Chondrocyte (in vitro differentiated cells): ENCODE measurements at regions not wholly inside any gene's neighbourhood (a gene's known extent, or its start where the extent isn't known, plus 50 kb on each side); places are given as distances from the start of the nearest gene placed in this dataset.

Source experiments
- DNase-seq: peaks from one replicate; pipeline ENCODE4 v3.0.0; 2021; ENCODE audit warnings: mixed read lengths, low spot score
- H3K27ac Mint-ChIP-seq: one replicate; pipeline ENCODE4 v1.8.0; 2021; ENCODE audit warnings: mild to moderate bottlenecking, moderate library complexity, mixed read lengths; ENCODE audit not compliant: unreplicated experiment
- H3K27me3 Mint-ChIP-seq: 2 replicates; pipeline ENCODE4 v1.8.0; 2021; ENCODE audit warnings: low read depth, mixed read lengths
- H3K36me3 Mint-ChIP-seq: 2 replicates; pipeline ENCODE4 v1.8.0; 2021; ENCODE audit warnings: low read depth, mixed read lengths
- H3K4me1 Mint-ChIP-seq: 2 replicates; pipeline ENCODE4 v1.8.0; 2021; ENCODE audit warnings: low read depth, mild to moderate bottlenecking, mixed read lengths
- H3K4me3 Mint-ChIP-seq: one replicate; pipeline ENCODE4 v1.8.0; 2021; ENCODE audit warnings: mild to moderate bottlenecking, moderate library complexity, mixed read lengths; ENCODE audit not compliant: unreplicated experiment
- H3K9me3 Mint-ChIP-seq: 2 replicates; pipeline ENCODE4 v1.8.0; 2021; ENCODE audit warnings: low read depth, mixed read lengths
- CTCF ChIP-seq: fragments of 200-600 bp; sonication (generic); IDR thresholded peaks from 2 replicates; pipeline ENCODE4 v1.5.0; 2021; ENCODE audit warnings: antibody characterized with exemption, mild to moderate bottlenecking, moderate library complexity

GRCh38 chr5:103617913-103618312 is 55.3 kb upstream of the NUDT12 start:
- no peak for DNase-seq
- peaks cover 5% of the 10 kb centered on the region for H3K4me1 Mint-ChIP-seq
- H3K4me3 Mint-ChIP-seq = no peak overlapping the region
- H3K27me3 Mint-ChIP-seq = no peaks in the 10 kb centered on the region
- H3K9me3 Mint-ChIP-seq = no peaks in the 10 kb centered on the region
- no peak for TF ChIP-seq CTCF
- no peak overlapping the region for H3K27ac Mint-ChIP-seq
- H3K36me3 Mint-ChIP-seq = no peaks in the 10 kb centered on the region

GRCh38 chr5:103617090-103617489 is 54.5 kb upstream of the NUDT12 start:
- peaks cover 5% of the 10 kb centered on the region for H3K4me1 Mint-ChIP-seq
- H3K27ac Mint-ChIP-seq = no peak overlapping the region
- DNase-seq = no peak
- H3K9me3 Mint-ChIP-seq = no peaks in the 10 kb centered on the region
- TF ChIP-seq CTCF = no peak
- H3K36me3 Mint-ChIP-seq = no peaks in the 10 kb centered on the region
- H3K27me3 Mint-ChIP-seq = no peaks in the 10 kb centered on the region
- no peak overlapping the region for H3K4me3 Mint-ChIP-seq

GRCh38 chr5:103612545-103612944 is 50.0 kb upstream of the NUDT12 start:
- peaks cover 8% of the 10 kb centered on the region for H3K4me1 Mint-ChIP-seq
- H3K36me3 Mint-ChIP-seq = no peaks in the 10 kb centered on the region
- TF ChIP-seq CTCF = no peak
- no peaks in the 10 kb centered on the region for H3K27me3 Mint-ChIP-seq
- H3K4me3 Mint-ChIP-seq = no peak overlapping the region
- no peak overlapping the region for H3K27ac Mint-ChIP-seq
- H3K9me3 Mint-ChIP-seq = no peaks in the 10 kb centered on the region
- DNase-seq = no peak
